ENCODE measurements at regions not wholly inside any gene's neighbourhood (a gene's known extent, or its start where the extent isn't known, plus 50 kb on each side); places are given as distances from the start of the nearest gene placed in this dataset.

DNA sequence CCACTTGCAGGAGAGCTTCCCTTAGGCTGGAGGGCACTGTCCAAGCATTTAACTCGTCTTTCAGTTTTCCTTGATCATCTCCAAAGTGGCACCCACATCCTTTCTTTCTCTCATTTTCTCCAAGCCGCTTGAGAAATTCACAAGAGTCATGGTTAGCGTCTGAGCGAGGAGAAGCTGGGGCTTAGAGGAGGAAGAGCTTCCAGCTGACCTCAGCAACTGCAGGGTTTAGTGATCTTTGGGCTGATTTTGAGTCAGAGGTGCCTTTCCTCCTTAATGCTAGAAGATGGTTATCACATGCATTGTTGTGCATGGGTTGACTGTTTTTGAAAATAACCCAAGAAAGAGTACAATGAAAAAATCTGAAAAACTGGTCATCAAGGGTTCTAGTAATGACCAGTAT lies 134.7 kb downstream of the GADD45G start:
- TF ChIP-seq, protein P1, sequence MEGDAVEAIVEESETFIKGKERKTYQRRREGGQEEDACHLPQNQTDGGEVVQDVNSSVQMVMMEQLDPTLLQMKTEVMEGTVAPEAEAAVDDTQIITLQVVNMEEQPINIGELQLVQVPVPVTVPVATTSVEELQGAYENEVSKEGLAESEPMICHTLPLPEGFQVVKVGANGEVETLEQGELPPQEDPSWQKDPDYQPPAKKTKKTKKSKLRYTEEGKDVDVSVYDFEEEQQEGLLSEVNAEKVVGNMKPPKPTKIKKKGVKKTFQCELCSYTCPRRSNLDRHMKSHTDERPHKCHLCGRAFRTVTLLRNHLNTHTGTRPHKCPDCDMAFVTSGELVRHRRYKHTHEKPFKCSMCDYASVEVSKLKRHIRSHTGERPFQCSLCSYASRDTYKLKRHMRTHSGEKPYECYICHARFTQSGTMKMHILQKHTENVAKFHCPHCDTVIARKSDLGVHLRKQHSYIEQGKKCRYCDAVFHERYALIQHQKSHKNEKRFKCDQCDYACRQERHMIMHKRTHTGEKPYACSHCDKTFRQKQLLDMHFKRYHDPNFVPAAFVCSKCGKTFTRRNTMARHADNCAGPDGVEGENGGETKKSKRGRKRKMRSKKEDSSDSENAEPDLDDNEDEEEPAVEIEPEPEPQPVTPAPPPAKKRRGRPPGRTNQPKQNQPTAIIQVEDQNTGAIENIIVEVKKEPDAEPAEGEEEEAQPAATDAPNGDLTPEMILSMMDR (IDR thresholded peaks at IDR 0.05; ENCODE audit: low read depth, low read length): no peak
- no peak for TF ChIP-seq MYC (IDR thresholded peaks at IDR 0.05; ENCODE audit: low read depth, low read length)
